Right cardiac atrium (tissue), 5 donors: ENCODE measurements at regions not wholly inside any gene's neighbourhood (a gene's known extent, or its start where the extent isn't known, plus 50 kb on each side); places are given as distances from the start of the nearest gene placed in this dataset.

ENCODE experiments used
- ATAC-seq, 2 donors: fragments of 200-7000 bp; cut with Tn5 transposase; one replicate each; pipeline versions ENCODE4 v1.8.0 to v1.9.1; 2020; ENCODE audit warnings: moderate library complexity in 2 of 2, mild to moderate bottlenecking in 1 of 2
- DNase-seq, 3 donors: peaks; one replicate each; pipeline ENCODE4 v3.0.0-alpha.2; 2020
- H3K27ac ChIP-seq: one replicate; pipeline ENCODE4 v1.5.1; 2013; ENCODE audit warnings: mild to moderate bottlenecking, low read length, control low read depth, moderate library complexity
- H3K27me3 ChIP-seq: one replicate; pipeline ENCODE4 v1.6.1; 2013; ENCODE audit not compliant: control insufficient read depth, insufficient read depth
- H3K4me1 ChIP-seq: one replicate; pipeline ENCODE4 v1.6.1; 2013; ENCODE audit warnings: low read length; ENCODE audit not compliant: control insufficient read depth, insufficient read depth
- H3K4me3 ChIP-seq: one replicate; pipeline ENCODE4 v1.5.1; 2013; ENCODE audit warnings: low read length, control low read depth
- H3K9me3 ChIP-seq: one replicate; pipeline ENCODE4 v1.6.1; 2013; ENCODE audit warnings: low read length; ENCODE audit not compliant: control insufficient read depth
- WGBS: extraction: QIAGEN DNeasy Blood & Tissue Kit; methylation state at CpG from one replicate; pipeline ENCODE4 v1.1.7; 2013; 5-methylcytosine and 5-hydroxymethylcytosine counted together
- intact Hi-C, 4 donors: fragments of 100-400 bp; cut with DNase I; formaldehyde crosslinking; loops; one replicate each; pipeline versions ENCODE4 v1.11.0 to v1.14.0; 2022 to 2023
- donor health status: healthy with polysubstance abuse.
- donor health status: DM: no; HTN: yes; CAD: no.
- donor health status: DM: no; HTN: no; CAD: no.
- donor health status: DM: no; HTN: yes; CAD: no; lungs with severe emphysema.
- donor health status: DM: yes; HTN: yes; CAD: no.

DNA sequence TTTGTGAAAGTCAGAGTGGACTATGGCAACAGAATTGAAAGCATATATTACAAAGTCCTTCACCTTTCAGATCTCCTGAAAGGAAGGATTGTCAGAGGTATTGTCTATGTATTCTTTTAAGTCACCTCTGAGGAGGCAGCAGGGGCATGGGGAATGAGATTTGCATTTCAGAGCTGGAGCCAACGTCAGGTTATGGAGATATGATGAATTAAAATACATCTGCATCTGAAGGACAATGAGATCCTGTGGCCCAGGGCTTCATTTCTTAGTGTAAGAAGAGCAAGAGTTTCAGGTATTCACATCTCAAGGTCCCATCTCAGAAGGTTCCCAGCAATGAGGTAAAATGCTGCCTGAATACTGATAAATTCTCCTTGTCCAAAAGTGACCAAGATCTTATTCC lies 695.8 kb downstream of the TUSC7 start:
- Histone ChIP-seq H3K27me3 (no peaks in the 10 kb centered on the region), H3K27ac (no peak overlapping the region), H3K9me3 (no peaks in the 10 kb centered on the region), H3K4me3 (no peak overlapping the region), H3K4me1 (no peaks in the 10 kb centered on the region)
- 43% methylated on average over 1 of the region's 1 CpG for WGBS
- no peak for ATAC-seq
- intact Hi-C loops, result no loop called here
- DNase-seq, result no peak

GRCh38 chr3:117407317-117407716 lies 697.7 kb downstream of the TUSC7 start:
- no peaks in the 10 kb centered on the region for H3K27me3 ChIP-seq
- no peak overlapping the region for H3K4me3 ChIP-seq
- intact Hi-C loops, result no loop called here
- no peak for DNase-seq
- no peaks in the 10 kb centered on the region for H3K4me1 ChIP-seq
- ATAC-seq, result no peak
- H3K27ac ChIP-seq, result no peak overlapping the region
- no peaks in the 10 kb centered on the region for H3K9me3 ChIP-seq

DNA sequence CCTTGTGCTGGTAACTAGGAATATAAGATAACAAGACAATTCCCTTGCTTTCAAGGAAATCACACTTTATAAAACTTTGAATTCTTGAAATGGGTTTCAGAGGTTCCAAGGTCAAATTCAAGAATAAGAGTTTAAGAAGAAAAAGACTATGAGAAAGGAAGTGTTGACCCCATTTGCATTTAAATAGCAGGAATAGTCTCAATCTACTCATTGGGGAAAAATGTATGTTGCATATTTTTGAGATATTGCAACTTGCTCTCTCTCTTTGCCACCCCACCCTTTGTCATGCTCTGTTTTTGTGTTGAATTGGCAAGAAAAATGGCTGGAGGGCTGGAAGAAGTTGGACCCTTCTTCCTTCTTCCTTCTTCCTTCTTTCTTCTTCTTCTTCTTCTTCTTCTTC lies 699.2 kb downstream of the TUSC7 start:
- Histone ChIP-seq H3K4me1 (no peaks in the 10 kb centered on the region), H3K27ac (no peak overlapping the region), H3K4me3 (no peak overlapping the region), H3K9me3 (no peaks in the 10 kb centered on the region), H3K27me3 (no peaks in the 10 kb centered on the region)
- DNase-seq (no peak), ATAC-seq (no peak)
- intact Hi-C loops, result no loop called here

- DNase-seq, result no peak
- Histone ChIP-seq H3K9me3 (no peaks in the 10 kb centered on the region), H3K4me1 (no peaks in the 10 kb centered on the region), H3K27me3 (no peaks in the 10 kb centered on the region), H3K4me3 (no peak overlapping the region), H3K27ac (no peak overlapping the region)
- no peak for ATAC-seq
- intact Hi-C loops, result no loop called here
- WGBS, result 88% methylated on average over 1 of the region's 1 CpG
These were observed 699.7 kb downstream of the TUSC7 start for GRCh38 chr3:117409256-117409655.

DNA sequence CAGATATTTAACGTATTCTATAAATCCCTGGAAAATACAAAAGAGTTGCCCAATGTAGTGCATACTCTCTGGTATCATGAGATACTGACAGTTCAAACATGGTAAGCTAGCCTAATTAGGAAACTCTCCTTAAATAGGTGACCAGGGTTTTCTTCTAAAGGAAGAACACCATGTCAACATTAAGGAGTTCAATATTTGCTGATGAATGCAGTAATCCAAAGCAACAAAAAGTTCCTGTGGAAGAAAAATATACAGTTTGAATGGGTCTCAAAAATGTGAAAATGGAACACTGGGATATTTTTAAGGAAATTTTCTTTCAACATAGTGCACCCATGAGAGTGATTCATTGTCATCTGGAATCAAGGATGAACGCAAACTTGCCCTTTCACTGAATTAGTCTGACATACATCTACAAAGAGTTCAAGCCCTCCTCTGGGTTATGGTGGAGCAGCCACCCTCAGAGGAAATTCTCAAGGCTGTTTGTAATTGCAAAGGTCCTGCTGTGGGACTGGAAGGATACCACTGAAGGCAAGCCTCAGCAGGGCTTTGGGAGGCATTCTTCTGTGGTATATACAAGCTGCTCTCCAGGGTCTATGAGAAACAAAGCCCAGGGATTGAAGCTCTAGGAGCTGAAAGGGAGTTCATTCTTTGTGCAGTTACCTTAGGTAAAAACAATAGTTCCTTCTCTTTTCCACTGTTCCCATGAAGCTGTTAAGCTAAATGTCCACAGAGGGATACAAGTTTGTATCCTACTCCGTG lies 700.3 kb downstream of the TUSC7 start:
- no peak overlapping the region for H3K4me3 ChIP-seq
- ATAC-seq, result no peak
- H3K4me1 ChIP-seq, result no peaks in the 10 kb centered on the region
- no peak overlapping the region for H3K27ac ChIP-seq
- 89% methylated on average over 3 of the region's 3 CpGs for WGBS
- no peaks in the 10 kb centered on the region for H3K27me3 ChIP-seq
- intact Hi-C loops, result no loop called here
- no peaks in the 10 kb centered on the region for H3K9me3 ChIP-seq
- DNase-seq, result no peak

DNA sequence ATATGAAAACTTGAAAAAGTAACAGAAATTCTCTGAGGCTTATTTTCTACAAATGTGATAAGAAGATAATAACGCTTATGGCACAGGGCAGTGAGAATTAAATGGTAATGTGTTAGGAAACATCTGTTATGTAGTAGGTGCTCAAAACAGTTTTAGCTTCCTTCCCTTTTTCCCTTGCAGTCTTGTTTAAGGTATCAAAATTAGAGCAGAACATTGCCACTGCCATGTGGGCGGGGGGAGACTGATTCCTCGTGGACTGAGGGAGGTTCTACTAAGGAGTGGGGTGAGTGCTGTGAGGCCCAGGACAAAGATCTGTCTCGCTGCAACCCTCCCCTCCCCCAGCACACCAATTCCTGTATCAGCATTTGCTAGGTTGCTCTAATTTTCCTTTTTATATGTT lies 702.4 kb downstream of the TUSC7 start:
- Histone ChIP-seq H3K9me3 (no peaks in the 10 kb centered on the region), H3K4me1 (no peaks in the 10 kb centered on the region), H3K27ac (no peak overlapping the region), H3K4me3 (no peak overlapping the region), H3K27me3 (no peaks in the 10 kb centered on the region)
- ATAC-seq (no peak), DNase-seq (no peak)
- 42% methylated on average over 4 of the region's 4 CpGs for whole genome bisulfite sequencing
- intact Hi-C loops, result no loop called here

DNA sequence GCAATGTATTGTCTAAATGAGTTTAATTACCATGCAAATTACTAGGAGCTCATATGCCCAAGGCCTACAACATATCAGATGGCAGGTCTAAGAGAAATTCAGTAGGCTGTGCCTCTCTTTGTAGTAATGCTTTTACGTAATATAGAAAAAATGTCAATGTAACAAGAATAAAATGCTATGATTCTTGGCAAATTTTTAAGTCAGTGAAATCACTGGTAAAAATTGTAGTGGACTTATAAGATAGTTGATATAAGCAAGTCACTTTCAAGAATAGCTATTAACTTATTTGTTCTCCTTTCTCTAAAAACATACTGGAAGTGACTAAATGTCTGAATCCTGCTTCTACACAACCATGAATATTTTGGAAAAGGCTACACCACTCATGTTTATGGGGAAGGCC lies 707.8 kb downstream of the TUSC7 start:
- no peak overlapping the region for H3K27ac ChIP-seq
- no peak for DNase-seq
- no peaks in the 10 kb centered on the region for H3K9me3 ChIP-seq
- no peaks in the 10 kb centered on the region for H3K4me1 ChIP-seq
- WGBS, result 77% methylated on average over 1 of the region's 1 CpG
- no peak for ATAC-seq
- no peaks in the 10 kb centered on the region for H3K27me3 ChIP-seq
- intact Hi-C loops, result no loop called here
- no peak overlapping the region for H3K4me3 ChIP-seq

DNA sequence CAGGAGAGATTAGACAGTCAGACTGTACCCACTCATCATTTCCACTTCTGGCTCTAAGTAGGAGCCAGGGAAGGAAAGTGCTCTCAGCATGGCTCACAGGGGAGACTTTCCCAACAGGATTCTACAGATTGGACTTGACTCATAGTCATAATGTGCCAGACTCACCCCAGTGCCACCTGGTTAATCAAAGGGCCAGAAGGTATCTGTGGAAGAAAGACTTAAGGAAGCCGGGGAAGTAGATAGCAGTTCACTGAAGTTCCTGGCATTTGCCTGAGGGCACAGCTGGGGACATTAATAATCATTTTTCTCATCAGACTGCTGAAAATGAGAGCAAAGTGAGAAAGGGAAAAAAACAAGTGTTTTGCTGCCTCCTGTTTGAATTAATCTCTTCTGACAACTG lies 717.5 kb downstream of the TUSC7 start:
- WGBS, result 65% methylated on average over 1 of the region's 1 CpG
- Histone ChIP-seq H3K4me3 (no peak overlapping the region), H3K27ac (no peak overlapping the region), H3K27me3 (no peaks in the 10 kb centered on the region), H3K4me1 (no peaks in the 10 kb centered on the region), H3K9me3 (no peaks in the 10 kb centered on the region)
- no peak for ATAC-seq
- DNase-seq, result no peak
- intact Hi-C loops, result no loop called here

- WGBS, result 66% methylated on average over 1 of the region's 1 CpG
- no peak for ATAC-seq
These were observed 723.8 kb downstream of the TUSC7 start for GRCh38 chr3:117433427-117433826.

DNA sequence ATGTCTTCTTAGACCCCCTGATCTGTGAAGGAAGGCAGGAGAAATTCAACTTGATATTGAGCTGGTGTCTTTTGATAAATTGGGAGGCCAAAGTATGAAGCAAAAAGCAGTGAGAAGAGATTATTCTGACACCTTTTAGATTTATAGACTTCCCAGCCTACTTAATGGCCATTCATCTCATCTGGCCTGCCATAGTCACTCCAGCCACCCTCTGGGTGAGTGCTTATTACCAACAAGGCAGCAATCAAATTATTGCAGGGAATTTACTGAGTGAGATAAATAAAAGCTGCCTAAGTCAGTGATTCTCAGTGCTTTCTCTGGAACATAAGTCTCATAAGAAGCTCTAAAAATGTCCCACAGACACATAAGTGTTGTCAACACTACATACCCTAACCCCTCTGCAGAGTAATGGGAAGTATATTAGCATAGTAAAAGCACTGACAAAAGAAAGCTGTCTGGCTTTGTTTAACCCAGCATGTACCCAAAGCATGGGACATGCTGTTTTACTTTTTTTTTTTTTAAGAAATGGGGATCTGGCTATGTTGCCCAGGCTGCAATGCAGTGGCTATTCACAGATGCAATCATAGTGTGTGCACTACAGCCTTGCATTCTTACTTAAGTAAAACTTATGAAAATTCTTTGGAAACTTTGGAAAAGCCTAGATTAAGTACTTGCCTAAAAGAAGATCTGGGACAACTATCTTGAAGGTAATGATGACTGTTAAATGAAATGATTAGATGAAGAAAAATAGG lies 725.3 kb downstream of the TUSC7 start:
- ATAC-seq (no peak), DNase-seq (no peak)
- H3K9me3 ChIP-seq, result no peaks in the 10 kb centered on the region
- no peaks in the 10 kb centered on the region for H3K4me1 ChIP-seq
- H3K27ac ChIP-seq, result no peak overlapping the region
- H3K4me3 ChIP-seq, result no peak overlapping the region
- no peaks in the 10 kb centered on the region for H3K27me3 ChIP-seq
- intact Hi-C loops, result no loop called here

More at GRCh38 chr3:117433427-117433826, 723.8 kb downstream of the TUSC7 start:
- no peaks in the 10 kb centered on the region for H3K27me3 ChIP-seq
- no peak overlapping the region for H3K4me3 ChIP-seq
- no peak for DNase-seq
- no peaks in the 10 kb centered on the region for H3K4me1 ChIP-seq
- H3K9me3 ChIP-seq, result no peaks in the 10 kb centered on the region
- intact Hi-C loops, result no loop called here
- no peak overlapping the region for H3K27ac ChIP-seq

GRCh38 chr3:117435506-117435905 lies 725.9 kb downstream of the TUSC7 start:
- Histone ChIP-seq H3K4me1 (no peaks in the 10 kb centered on the region), H3K27me3 (no peaks in the 10 kb centered on the region), H3K9me3 (no peaks in the 10 kb centered on the region), H3K27ac (no peak overlapping the region), H3K4me3 (no peak overlapping the region)
- 95% methylated on average over 6 of the region's 6 CpGs for WGBS
- ATAC-seq, result no peak
- intact Hi-C loops, result no loop called here
- DNase-seq, result no peak
